WTC11 (cell line): ENCODE measurements at regions not wholly inside any gene's neighbourhood (a gene's known extent, or its start where the extent isn't known, plus 50 kb on each side); places are given as distances from the start of the nearest gene placed in this dataset.

Experiments used
- ATAC-seq: fragments of 200-7000 bp; cut with Tn5 transposase; 2 replicates; pipeline ENCODE4 v1.10.0; 2021; ENCODE audit warnings: mild to moderate bottlenecking, moderate library complexity
- CTCF ChIA-PET: fragments of 300-600 bp; sonication (Branson Sonifier 250); formaldehyde crosslinking; loops from one replicate; lab custom pipeline; 2021; ENCODE audit warnings: antibody characterized with exemption; lab: Charles Lee
- POLR2A ChIA-PET: fragments of 350-600 bp; sonication (Branson Sonifier 250); formaldehyde crosslinking; loops from one replicate; lab custom pipeline; 2021; ENCODE audit warnings: antibody characterized with exemption; lab: Charles Lee
- DNase-seq: peaks from one replicate; pipeline ENCODE4 v3.0.0; 2021; ENCODE audit warnings: low spot score
- H3K27ac Mint-ChIP-seq: 2 replicates; pipeline ENCODE4 v1.8.0; 2021; ENCODE audit warnings: mixed read lengths
- H3K27me3 Mint-ChIP-seq: 2 replicates; pipeline ENCODE4 v1.8.0; 2021; ENCODE audit warnings: low read depth, mild to moderate bottlenecking, moderate library complexity, mixed read lengths
- H3K36me3 Mint-ChIP-seq: 2 replicates; pipeline ENCODE4 v1.8.0; 2021; ENCODE audit warnings: mixed read lengths
- H3K4me1 Mint-ChIP-seq: 2 replicates; pipeline ENCODE4 v1.8.0; 2022; ENCODE audit warnings: mixed read lengths
- H3K4me3 Mint-ChIP-seq: 2 replicates; pipeline ENCODE4 v1.8.0; 2021; ENCODE audit warnings: mild to moderate bottlenecking, moderate library complexity, mixed read lengths
- H3K9me3 Mint-ChIP-seq: 2 replicates; pipeline ENCODE4 v1.8.0; 2021; ENCODE audit warnings: mixed read lengths
- E2F5 ChIP-seq: sonication (generic); formaldehyde crosslinking; IDR thresholded peaks from 2 replicates; pipeline ENCODE4 v1.8.1; 2022; ENCODE audit warnings: mild to moderate bottlenecking, moderate library complexity, missing genetic modification reagents
- EMX1 ChIP-seq: fragments of 250-450 bp; sonication (Bioruptor Pico); IDR thresholded peaks from 2 replicates; pipeline ENCODE4 v1.8.0; 2021; ENCODE audit warnings: mild to moderate bottlenecking
- GABPB1 ChIP-seq: sonication (generic); formaldehyde crosslinking; IDR thresholded peaks from 2 replicates; pipeline ENCODE4 v1.8.1; 2023; ENCODE audit warnings: mild to moderate bottlenecking, missing genetic modification reagents
- HMGXB4 ChIP-seq: sonication (generic); formaldehyde crosslinking; IDR thresholded peaks from 2 replicates; pipeline ENCODE4 v1.8.1; 2023; ENCODE audit warnings: mild to moderate bottlenecking, moderate library complexity, missing genetic modification reagents
- IRF2 ChIP-seq: sonication (generic); formaldehyde crosslinking; IDR thresholded peaks from 2 replicates; pipeline ENCODE4 v1.8.0; 2022; ENCODE audit warnings: low read depth, missing genetic modification reagents, borderline replicate concordance
- NFATC4 ChIP-seq: fragments of 250-450 bp; sonication (Bioruptor Pico); IDR thresholded peaks from 2 replicates; pipeline ENCODE4 v1.9.0; 2021; ENCODE audit warnings: mild to moderate bottlenecking
- NR2C2 ChIP-seq: sonication (generic); formaldehyde crosslinking; IDR thresholded peaks from 2 replicates; pipeline ENCODE4 v1.8.0; 2022; ENCODE audit warnings: mild to moderate bottlenecking, missing genetic modification reagents
- NR3C1 ChIP-seq: sonication (generic); formaldehyde crosslinking; conservative IDR thresholded peaks from 2 replicates; pipeline ENCODE4 v1.8.1; 2023; ENCODE audit warnings: low read depth, mild to moderate bottlenecking, missing genetic modification reagents
- PRRX2 ChIP-seq: fragments of 250-450 bp; sonication (Bioruptor Pico); IDR thresholded peaks from 2 replicates; pipeline ENCODE4 v1.8.0; 2021; ENCODE audit warnings: mild to moderate bottlenecking
- RELA ChIP-seq: sonication (generic); formaldehyde crosslinking; IDR thresholded peaks from 2 replicates; pipeline ENCODE4 v1.8.1; 2022; ENCODE audit warnings: missing genetic modification reagents, mild to moderate bottlenecking, borderline replicate concordance
- SMAD4 ChIP-seq: sonication (generic); formaldehyde crosslinking; IDR thresholded peaks from 2 replicates; pipeline ENCODE4 v1.8.0; 2022; ENCODE audit warnings: mild to moderate bottlenecking, missing genetic modification reagents
- ZNF219 ChIP-seq: sonication (generic); formaldehyde crosslinking; IDR thresholded peaks from 2 replicates; pipeline ENCODE4 v1.8.0; 2023; ENCODE audit warnings: missing genetic modification reagents, mild to moderate bottlenecking, borderline replicate concordance
- ZNF512 ChIP-seq: sonication (generic); formaldehyde crosslinking; IDR thresholded peaks from 2 replicates; pipeline ENCODE4 v1.8.1; 2022; ENCODE audit warnings: missing genetic modification reagents, borderline replicate concordance
- TF ChIP-seq, protein P1 (sequence below): sonication (generic); formaldehyde crosslinking; IDR thresholded peaks from 2 replicates; pipeline ENCODE4 v1.8.0; 2023; ENCODE audit warnings: missing genetic modification reagents, mild to moderate bottlenecking, borderline replicate concordance
- TF ChIP-seq, protein P2 (sequence below): sonication (generic); formaldehyde crosslinking; IDR thresholded peaks from 2 replicates; pipeline ENCODE4 v1.8.1; 2023; ENCODE audit warnings: mild to moderate bottlenecking, missing genetic modification reagents
- TF ChIP-seq, protein P3 (sequence below): fragments of 200-600 bp; IDR thresholded peaks from 2 replicates; pipeline ENCODE4 v1.8.0; 2022; ENCODE audit warnings: antibody characterized with exemption
- TF ChIP-seq, protein P4 (sequence below): sonication (generic); formaldehyde crosslinking; IDR thresholded peaks from 2 replicates; pipeline ENCODE4 v1.8.1; 2022; ENCODE audit warnings: mild to moderate bottlenecking, missing genetic modification reagents, moderate library complexity, borderline replicate concordance
- TF ChIP-seq, protein P5 (sequence below): sonication (generic); formaldehyde crosslinking; IDR thresholded peaks from 2 replicates; pipeline ENCODE4 v1.8.1; 2023; ENCODE audit warnings: mild to moderate bottlenecking, missing genetic modification reagents, moderate library complexity

- DNase-seq = no peak
- Mint-ChIP-seq H3K27ac (no peak overlapping the region), H3K36me3 (no peaks in the 10 kb centered on the region), H3K4me1 (peaks cover 5% of the 10 kb centered on the region; the same call in 1 of the 2 replicates), H3K4me3 (no peak overlapping the region), H3K27me3 (peaks cover 3% of the 10 kb centered on the region; the same call in 1 of the 2 replicates), H3K9me3 (no peaks in the 10 kb centered on the region)
- CTCF ChIA-PET = no interaction called here
- no peak for TF ChIP-seq IRF2 (CRISPR knock-in tag)
- no peak for TF ChIP-seq EMX1 (CRISPR knock-in tag)
- no peak for TF ChIP-seq GABPB1 (CRISPR knock-in tag)
- TF ChIP-seq, protein P1, sequence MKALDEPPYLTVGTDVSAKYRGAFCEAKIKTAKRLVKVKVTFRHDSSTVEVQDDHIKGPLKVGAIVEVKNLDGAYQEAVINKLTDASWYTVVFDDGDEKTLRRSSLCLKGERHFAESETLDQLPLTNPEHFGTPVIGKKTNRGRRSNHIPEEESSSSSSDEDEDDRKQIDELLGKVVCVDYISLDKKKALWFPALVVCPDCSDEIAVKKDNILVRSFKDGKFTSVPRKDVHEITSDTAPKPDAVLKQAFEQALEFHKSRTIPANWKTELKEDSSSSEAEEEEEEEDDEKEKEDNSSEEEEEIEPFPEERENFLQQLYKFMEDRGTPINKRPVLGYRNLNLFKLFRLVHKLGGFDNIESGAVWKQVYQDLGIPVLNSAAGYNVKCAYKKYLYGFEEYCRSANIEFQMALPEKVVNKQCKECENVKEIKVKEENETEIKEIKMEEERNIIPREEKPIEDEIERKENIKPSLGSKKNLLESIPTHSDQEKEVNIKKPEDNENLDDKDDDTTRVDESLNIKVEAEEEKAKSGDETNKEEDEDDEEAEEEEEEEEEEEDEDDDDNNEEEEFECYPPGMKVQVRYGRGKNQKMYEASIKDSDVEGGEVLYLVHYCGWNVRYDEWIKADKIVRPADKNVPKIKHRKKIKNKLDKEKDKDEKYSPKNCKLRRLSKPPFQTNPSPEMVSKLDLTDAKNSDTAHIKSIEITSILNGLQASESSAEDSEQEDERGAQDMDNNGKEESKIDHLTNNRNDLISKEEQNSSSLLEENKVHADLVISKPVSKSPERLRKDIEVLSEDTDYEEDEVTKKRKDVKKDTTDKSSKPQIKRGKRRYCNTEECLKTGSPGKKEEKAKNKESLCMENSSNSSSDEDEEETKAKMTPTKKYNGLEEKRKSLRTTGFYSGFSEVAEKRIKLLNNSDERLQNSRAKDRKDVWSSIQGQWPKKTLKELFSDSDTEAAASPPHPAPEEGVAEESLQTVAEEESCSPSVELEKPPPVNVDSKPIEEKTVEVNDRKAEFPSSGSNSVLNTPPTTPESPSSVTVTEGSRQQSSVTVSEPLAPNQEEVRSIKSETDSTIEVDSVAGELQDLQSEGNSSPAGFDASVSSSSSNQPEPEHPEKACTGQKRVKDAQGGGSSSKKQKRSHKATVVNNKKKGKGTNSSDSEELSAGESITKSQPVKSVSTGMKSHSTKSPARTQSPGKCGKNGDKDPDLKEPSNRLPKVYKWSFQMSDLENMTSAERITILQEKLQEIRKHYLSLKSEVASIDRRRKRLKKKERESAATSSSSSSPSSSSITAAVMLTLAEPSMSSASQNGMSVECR = no peak
- no peak for TF ChIP-seq NR2C2 (CRISPR knock-in tag)
- TF ChIP-seq, protein P2, sequence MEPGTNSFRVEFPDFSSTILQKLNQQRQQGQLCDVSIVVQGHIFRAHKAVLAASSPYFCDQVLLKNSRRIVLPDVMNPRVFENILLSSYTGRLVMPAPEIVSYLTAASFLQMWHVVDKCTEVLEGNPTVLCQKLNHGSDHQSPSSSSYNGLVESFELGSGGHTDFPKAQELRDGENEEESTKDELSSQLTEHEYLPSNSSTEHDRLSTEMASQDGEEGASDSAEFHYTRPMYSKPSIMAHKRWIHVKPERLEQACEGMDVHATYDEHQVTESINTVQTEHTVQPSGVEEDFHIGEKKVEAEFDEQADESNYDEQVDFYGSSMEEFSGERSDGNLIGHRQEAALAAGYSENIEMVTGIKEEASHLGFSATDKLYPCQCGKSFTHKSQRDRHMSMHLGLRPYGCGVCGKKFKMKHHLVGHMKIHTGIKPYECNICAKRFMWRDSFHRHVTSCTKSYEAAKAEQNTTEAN (CRISPR knock-in tag) = no peak
- TF ChIP-seq NFATC4 = no peak
- no peak for TF ChIP-seq E2F5 (CRISPR knock-in tag)
- no peak for TF ChIP-seq PRRX2 (CRISPR knock-in tag)
- no peak for TF ChIP-seq NR3C1 (CRISPR knock-in tag)
- no peak for TF ChIP-seq ZNF512
- no peak for TF ChIP-seq SMAD4
- no peak for TF ChIP-seq RELA (CRISPR knock-in tag)
- no peak for TF ChIP-seq ZNF219
- TF ChIP-seq, protein P3, sequence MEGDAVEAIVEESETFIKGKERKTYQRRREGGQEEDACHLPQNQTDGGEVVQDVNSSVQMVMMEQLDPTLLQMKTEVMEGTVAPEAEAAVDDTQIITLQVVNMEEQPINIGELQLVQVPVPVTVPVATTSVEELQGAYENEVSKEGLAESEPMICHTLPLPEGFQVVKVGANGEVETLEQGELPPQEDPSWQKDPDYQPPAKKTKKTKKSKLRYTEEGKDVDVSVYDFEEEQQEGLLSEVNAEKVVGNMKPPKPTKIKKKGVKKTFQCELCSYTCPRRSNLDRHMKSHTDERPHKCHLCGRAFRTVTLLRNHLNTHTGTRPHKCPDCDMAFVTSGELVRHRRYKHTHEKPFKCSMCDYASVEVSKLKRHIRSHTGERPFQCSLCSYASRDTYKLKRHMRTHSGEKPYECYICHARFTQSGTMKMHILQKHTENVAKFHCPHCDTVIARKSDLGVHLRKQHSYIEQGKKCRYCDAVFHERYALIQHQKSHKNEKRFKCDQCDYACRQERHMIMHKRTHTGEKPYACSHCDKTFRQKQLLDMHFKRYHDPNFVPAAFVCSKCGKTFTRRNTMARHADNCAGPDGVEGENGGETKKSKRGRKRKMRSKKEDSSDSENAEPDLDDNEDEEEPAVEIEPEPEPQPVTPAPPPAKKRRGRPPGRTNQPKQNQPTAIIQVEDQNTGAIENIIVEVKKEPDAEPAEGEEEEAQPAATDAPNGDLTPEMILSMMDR = no peak
- ATAC-seq = no peak
- POLR2A ChIA-PET = no interaction called here
These were observed 71.0 kb upstream of the SRD5A2 start for GRCh38 chr2:31651736-31652135.

GRCh38 chr2:31651267-31651666 is 70.5 kb upstream of the SRD5A2 start:
- Mint-ChIP-seq H3K27me3 (no peaks in the 10 kb centered on the region), H3K4me3 (no peak overlapping the region), H3K27ac (no peak overlapping the region), H3K9me3 (no peaks in the 10 kb centered on the region), H3K4me1 (peaks cover 5% of the 10 kb centered on the region; the same call in 1 of the 2 replicates), H3K36me3 (no peaks in the 10 kb centered on the region)
- POLR2A ChIA-PET = no interaction called here
- CTCF ChIA-PET = no interaction called here
- no peak for ATAC-seq
- no peak for DNase-seq
- TF ChIP-seq HMGXB4 (no peak), NR2C2 (CRISPR knock-in tag) (no peak)
- TF ChIP-seq, protein P4, sequence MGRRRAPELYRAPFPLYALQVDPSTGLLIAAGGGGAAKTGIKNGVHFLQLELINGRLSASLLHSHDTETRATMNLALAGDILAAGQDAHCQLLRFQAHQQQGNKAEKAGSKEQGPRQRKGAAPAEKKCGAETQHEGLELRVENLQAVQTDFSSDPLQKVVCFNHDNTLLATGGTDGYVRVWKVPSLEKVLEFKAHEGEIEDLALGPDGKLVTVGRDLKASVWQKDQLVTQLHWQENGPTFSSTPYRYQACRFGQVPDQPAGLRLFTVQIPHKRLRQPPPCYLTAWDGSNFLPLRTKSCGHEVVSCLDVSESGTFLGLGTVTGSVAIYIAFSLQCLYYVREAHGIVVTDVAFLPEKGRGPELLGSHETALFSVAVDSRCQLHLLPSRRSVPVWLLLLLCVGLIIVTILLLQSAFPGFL (CRISPR knock-in tag) = no peak
- TF ChIP-seq, protein P5, sequence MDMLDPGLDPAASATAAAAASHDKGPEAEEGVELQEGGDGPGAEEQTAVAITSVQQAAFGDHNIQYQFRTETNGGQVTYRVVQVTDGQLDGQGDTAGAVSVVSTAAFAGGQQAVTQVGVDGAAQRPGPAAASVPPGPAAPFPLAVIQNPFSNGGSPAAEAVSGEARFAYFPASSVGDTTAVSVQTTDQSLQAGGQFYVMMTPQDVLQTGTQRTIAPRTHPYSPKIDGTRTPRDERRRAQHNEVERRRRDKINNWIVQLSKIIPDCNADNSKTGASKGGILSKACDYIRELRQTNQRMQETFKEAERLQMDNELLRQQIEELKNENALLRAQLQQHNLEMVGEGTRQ (CRISPR knock-in tag) = no peak
